GM18519 (cell line): ENCODE measurements at regions not wholly inside any gene's neighbourhood (a gene's known extent, or its start where the extent isn't known, plus 50 kb on each side); places are given as distances from the start of the nearest gene placed in this dataset.

Source experiments
- ATAC-seq: cut with Tn5 transposase; IDR thresholded peaks from one replicate; pipeline ENCODE4 v1.9.1; 2021; ENCODE audit warnings: mild to moderate bottlenecking, moderate library complexity; ENCODE audit not compliant: unreplicated experiment, low FRiP score

DNA sequence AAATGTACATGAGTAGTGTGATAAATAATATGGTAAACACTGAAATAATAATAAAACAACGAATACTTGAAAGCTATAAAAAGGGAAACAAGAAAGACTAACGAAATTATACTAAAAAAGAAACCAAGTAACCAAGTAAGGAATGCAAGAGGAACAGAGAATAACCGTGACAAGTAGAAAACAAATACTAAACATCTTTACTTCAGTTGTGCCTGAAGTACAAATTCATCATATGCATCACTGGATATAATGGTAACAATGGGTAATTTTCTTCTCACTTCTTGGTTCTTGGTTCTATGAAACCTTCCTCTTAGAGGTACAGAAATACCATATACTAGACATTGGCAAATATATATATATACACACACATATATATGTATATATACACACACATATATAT is 1093.6 kb upstream of the B3GALT2 start:
- ATAC-seq: peak; percentile 96

DNA sequence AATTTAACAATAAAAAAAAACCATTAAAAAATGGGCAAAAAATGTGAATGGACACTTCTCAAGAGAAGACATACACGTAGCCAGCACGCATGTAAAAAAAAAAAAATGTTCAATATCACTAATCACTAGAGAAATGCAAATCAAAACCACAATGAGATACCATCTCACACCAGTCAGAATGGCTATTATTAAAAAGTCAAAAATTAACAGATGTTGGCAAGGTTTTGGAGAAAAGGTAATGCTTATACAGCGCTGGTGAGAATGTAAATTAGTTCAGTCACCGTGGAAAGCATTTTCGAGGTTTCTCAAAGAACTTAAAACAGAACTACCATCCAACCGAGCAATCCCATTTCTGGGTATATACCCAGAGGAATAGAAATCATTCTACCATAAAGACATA is 1091.5 kb upstream of the B3GALT2 start:
- no peak for ATAC-seq

DNA sequence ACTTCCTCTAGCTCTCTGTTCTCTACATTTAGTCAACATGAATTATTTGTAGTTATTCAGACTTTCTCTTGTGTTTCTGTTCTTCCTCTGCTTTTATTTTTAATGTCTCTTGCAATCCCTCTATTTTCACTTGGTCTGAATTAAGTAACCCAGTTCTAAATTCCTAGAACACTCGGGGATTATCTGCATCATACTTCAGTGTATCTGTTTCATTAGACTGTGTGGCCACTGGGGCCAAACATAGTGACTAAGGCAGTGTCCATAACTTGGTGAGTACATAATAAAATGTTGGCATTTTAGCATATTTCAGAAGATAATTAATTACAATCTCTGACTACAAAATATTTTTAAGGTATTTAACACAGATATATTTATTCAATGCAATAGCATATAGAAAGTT is 1087.2 kb upstream of the B3GALT2 start:
- ATAC-seq: no peak

DNA sequence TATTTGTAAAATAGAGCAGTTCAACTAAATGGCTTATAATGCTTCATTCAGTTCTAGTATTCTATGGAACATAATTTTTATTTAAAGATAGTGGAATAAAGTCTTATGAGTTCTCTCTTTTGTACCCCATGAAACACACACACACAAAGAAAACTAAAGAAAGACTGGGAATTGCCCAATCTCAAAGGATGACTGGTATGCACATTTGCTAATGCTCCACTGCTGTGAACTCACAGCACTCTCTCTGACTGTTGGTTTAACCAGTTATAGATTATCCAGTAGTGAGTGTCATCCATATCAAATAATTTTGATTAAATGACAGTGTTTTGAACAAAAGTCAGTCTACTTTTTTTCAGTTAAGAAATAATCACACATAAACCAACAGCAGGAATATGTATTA is 1082.4 kb upstream of the B3GALT2 start:
- no peak for ATAC-seq

DNA sequence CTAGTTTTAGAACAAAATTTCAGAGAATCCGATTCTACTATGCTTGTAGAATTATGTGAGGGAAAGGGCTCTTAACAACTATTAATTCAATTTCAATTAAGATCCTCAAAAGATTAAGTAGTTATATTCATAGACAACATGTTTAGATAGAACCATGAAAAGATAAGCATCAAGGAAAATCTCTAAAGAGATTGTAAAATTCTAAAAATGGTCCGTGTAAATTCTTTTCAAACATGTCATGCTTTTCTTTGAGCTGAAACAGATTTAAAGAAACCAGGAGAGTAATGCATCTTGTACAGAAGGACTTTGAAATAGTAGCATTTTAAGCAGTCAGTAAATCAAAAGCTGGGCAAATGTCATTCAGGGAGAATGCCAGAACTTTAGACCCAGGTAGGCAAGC is 1080.6 kb upstream of the B3GALT2 start:
- no peak for ATAC-seq

DNA sequence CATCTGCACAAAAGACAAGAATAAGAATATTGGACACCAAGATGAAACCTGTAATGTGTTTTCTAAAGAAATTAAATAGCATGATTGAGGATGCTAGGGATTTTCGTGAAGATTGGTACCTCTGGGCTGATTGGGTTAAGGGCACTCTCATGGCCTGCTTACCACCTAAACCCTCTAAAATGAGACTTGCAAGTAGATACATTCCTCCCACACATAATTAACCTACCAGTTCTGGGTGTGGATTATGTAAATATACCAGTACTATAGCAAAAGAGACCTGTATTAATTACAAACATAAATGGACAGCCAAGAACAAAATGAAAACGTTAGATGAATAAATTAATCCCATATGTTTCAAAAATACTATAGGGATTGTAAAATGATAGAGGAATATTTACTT is 1069.6 kb upstream of the B3GALT2 start:
- ATAC-seq: no peak

DNA sequence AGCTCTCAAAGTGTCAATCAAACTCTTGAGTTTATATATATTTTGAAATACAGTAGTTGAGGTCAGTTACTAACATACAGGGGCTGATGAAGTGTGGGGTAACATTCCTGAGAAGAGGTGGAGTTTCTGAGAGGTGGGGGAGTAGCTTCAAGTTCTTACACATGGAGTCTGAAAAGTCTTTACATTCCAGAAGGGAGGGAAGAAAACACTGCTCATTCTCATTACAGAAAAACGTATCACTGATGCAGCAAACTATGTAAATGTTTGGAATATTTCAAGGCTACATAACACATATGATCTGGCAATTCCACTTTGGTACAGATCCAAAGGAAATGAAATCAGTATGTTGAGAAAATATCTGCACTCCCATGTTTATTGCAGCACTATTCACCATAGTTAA is 1065.8 kb upstream of the B3GALT2 start:
- no peak for ATAC-seq

DNA sequence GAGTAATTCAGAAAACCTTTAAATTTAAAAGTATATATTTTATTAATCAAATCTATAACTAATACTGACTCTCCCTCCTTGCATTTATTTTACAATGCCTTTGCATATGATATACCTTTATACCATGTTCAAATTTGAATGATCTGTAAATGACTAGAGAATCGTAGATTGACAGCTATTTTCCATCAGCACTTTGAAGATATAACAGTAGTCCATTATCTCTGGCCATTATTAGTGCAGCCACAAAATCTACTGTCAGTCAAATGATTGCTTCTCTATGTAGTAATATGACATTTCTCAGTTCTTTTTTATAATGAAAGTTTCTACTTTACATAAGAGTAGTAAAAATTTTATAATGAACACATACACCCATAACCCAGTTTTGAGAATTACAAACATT is 1054.8 kb upstream of the B3GALT2 start:
- no peak for ATAC-seq

DNA sequence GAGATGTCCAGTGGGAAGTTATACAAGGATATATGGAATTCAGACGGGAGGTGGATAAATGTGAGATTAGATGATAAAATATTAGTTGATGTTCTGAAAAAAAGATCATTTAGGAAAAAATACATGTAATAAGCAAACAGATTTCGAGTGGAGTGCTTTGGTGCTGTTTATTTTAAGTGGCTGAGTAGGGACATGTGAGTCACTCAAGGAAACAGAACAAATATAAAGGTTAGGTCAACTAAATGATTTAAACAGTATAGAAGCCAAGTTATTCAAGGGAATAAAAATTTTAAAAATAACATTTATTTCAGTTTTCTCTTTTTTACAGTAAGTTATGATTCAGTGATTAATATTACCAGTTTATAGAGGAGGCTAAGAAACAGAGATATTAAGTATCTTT is 1046.7 kb upstream of the B3GALT2 start:
- no peak for ATAC-seq

DNA sequence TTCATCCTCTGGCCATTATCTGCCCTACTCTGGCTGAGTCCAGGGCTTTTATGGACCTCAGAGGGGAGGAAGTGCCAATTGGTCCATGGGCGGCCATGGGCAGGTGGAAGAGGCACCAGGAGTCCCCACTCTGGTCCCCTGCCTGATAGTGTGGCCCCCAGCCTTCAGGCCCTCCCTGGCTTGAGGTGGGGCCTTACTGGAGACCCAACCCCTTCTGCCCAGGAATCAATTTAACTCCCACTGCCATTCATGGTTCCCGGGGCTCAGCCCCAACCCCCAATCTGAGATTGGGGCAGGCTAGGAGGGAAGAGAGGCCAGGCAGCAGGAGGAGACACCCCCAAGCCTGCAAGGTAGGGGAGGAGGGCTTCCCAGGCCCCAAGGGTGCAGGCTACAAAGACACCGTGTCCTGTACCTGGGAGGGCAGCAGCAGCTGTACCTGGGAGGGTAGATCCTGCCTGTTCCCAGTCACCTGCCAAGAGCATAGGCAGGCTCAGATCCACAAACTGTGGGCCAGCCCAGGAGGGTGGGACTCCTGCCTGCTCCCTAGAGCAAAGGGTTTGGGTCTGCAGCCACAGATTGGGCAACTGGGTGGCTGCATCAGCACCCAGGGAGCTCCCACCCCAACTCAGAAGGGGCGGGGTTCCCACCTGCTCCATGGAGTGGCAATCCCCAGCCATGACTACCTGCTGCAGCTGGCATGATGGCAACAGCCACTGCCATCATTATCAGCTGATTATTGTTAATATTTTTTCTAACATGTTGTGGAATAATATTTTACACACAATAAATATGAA is 1044.1 kb upstream of the B3GALT2 start:
- no peak for ATAC-seq

DNA sequence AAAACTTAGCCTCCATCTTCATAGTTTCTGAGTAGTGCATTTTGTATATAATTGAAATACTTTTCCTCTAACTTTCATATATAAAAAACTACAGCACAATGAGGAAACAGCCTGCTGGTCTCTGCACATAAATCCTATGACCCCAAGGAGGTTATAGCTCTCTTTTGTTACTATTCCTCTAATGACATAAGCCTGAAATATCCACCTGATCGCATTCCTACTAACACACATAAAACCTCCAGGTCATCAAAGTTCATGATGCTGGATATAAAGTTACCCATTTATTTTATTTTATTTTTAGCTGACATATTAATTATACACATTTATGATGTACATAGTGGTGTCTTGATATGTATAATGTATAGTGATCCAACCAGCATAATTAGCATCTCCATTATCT is 1042.0 kb upstream of the B3GALT2 start:
- no peak for ATAC-seq

DNA sequence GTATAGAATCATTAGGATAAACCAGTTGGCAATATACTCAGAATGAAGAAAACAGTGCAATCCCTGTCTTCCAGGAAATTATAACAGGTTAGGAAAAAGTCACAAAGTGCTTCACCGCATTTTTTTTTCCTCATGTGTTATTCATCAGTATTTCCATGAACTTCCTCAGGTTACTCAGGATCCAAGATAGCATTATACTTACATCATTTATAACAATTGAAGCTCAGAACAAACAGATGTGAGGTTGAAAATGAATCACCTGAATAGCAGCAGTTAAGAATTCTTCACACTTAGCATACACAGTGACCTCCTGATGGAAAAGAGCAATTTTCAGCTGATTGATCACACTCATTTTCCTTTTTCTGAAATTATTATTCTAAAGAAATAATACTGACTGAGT is 1040.7 kb upstream of the B3GALT2 start:
- no peak for ATAC-seq

DNA sequence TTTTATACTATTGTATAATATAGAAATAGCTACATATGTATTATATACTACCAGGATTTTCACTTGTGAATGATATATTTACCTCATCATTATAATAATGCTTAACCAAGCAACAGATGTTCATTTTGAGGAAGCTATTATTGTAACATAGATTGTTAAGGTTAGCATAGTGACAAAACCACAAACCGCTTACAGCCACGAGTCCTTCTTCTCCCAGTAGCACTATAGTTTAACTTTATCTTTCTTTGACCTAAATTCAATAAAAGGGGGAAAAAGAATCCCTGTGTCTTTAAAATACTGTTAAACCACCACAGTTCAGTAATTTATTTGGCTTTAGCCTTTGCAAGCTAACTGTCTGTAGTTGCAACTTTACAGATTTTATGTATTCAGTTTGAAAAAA is 1039.4 kb upstream of the B3GALT2 start:
- peak; percentile 84 for ATAC-seq

DNA sequence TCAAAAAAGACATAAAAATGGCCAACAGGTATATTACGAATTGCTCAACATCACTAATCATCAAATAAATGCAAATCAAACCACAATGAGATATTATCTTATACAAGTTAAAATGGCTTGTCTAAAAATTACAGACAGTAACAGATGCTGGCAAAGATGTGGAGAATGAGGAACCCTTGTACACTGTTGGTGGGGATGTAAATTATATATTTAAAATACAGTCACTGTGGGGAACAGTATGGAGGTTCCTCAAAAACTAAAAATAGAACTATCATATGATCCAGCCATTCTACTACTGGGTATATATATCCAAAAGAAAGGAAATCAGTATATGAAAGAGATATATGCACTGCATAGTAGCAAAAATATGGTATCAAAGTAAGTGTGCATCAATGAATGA is 1037.2 kb upstream of the B3GALT2 start:
- no peak for ATAC-seq

DNA sequence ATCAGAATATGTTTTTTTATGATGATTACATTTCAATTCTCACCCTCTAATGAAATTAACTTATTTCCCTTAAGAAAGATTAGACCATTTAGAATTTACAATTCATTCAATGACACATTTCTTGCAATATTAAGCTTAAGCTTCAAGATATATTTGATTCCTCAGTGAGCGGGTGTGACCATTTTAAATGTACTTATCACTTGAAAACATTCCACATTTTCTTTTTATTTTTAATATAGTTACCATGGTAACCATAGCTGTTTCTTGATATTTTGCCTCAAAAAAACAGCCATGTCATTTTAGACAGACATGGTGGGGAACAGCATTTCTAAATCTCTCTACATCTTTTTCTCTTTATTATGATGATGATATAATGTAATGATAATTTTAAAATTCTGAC is 1029.0 kb upstream of the B3GALT2 start:
- no peak for ATAC-seq

DNA sequence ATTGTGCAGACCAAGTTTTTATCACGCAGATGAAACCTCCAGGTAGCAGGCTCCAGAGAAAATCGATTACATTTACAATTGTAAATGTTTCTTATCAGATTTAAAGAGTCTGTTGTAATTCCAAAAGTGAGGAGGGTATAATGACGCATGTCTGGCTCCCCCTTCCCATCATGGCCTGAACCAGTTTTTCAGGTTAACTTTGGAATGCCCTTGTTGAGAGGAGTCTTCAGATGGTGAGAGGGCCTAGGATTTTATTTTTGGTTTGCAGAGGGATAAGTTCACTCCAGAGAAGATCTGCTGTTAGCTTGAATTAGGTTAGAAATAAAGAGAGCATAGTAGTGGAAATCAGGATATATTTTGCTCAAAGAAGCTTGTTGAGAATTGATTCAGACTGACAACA is 1028.3 kb upstream of the B3GALT2 start:
- ATAC-seq: no peak

DNA sequence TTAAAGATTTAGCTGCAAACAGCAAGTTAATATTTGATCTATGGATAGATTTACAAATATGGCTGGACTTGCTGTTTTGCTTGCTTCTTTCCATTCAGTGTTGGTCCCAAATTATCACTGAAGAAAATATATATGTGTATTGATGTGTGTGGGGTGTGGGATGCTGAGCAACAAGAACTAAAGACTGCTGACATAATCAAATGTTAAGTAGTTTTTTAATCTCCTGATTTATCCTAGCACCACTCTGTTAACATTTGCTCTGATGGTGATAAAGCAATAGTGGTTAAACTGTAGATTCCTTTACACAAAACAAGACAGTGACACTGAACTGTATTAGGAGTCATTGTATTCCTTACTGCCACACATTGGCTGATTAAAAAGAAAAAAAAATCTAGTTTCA is 1023.5 kb upstream of the B3GALT2 start:
- ATAC-seq: no peak

DNA sequence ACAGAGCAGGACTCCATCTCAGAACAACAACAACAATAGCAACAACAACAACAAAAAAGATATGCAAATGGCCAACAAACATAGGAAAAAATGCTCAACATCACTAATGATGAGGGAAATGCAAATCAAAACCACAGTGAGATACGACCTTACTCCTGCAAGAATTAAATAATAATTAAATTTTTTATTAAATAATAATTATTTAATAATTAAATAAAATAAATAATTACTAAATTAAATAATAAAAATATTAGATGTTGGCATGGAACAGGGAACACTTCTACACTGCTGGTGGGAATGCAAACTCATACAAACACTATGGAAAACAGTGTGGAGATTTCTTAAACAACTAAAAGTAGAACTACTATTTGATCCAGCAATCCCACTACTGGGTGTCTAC is 1022.3 kb upstream of the B3GALT2 start:
- ATAC-seq: no peak

DNA sequence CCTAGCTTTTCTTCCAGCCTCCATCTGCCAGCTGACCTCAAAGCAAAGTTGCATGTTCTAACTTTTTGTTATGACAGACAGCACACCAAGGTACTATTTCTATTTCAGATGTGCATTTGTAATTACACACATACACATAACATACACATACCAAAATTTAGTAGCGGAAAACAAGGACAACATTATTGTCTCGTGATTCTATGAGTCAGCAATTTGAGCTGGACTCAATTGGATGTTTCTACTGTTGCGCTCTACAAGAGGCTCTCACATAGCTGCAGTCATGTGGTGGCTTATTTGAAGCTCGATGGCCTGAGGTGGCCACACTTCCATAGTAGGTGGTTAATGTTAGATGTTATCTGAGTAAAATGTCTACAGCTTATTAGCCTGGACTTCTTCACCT is 1010.1 kb upstream of the B3GALT2 start:
- no peak for ATAC-seq

DNA sequence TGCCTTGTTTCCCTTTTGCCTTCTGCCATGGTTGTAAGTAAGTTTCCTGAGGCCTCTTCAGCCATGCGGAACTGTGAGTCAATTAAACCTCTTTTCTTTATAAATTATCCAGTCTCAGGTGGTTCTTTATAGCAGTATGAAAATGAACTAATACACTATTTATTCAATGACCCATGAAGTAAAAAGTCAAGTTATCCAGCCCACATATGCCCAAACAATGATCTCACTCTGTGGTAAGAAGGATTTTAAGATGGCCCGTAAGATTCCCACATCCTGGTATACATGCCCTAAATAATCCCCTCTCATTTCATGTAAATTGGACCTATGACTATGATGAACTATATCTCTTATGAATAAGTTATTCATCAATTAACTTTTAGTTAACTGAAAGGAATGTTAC is 1008.3 kb upstream of the B3GALT2 start:
- ATAC-seq: no peak

DNA sequence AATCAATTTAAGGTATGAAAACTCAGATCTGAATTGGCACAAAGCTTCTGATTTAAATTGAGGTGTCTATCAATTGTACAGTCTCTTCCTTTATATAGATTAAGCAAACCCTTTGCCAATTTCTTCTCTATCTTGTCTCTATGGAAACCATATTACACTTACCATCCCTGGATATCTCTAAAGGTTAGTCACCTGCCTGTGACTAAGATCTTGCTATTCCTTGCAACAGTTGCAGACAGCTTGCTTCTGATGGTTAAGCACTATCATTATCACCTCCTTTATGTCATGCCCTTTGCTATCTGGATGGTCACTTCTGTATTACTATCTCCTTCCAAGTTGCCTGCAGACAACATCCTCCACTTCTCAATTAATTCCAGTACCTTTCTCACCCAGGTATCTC is 998.6 kb upstream of the B3GALT2 start:
- ATAC-seq: no peak

DNA sequence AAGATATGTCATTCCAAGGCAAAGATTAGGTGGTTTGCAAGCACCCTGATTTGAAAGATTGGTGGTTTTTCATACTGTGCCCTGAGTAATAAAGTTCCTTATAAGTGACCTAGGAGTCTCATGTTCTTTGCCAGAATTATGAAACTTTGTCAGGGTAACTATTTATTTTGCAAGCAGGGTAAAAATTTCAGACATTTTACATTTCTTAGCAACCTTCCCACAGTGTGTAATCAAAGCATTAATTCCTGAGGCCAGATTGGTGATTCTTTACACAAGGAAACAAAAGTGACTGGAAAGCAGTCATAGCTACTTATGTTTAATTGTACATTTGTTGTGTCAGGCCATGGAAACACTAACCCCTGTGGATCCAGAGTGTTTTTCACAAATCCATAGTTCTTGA is 998.0 kb upstream of the B3GALT2 start:
- no peak for ATAC-seq

DNA sequence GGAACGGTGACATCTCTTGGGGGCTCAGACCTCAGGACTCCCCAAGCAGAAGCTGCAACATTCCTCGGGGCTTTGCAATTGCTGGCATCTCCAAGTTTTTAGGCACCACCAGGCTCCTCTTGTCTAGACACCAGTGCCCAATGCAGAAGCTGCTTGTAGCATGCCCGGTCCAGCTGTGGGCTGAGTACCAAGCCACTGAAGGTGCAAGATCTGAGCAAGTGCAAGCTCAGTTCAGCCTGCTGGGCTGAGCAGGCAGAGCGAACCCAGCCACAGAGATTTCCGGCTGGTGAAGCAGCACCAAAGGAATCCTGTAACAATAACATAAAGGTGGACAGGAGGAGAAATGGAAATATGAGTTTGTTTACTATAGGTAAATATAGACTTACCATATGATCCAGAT is 995.4 kb upstream of the B3GALT2 start:
- ATAC-seq: no peak
